ENCODE measurements at regions not wholly inside any gene's neighbourhood (a gene's known extent, or its start where the extent isn't known, plus 50 kb on each side); places are given as distances from the start of the nearest gene placed in this dataset.
"Not testable (repeated sequence)": the region's sequence is repeated elsewhere in the genome, so short reads cannot be mapped to it uniquely, and the experiment has no call there.

GRCh38 chr3:118530350-118530922 lies 504.2 kb downstream of the IGSF11 start:
- TF ChIP-seq CTCF (IDR thresholded peaks at IDR 0.05; ENCODE audit: control insufficient read depth, insufficient read depth, low read depth, low read length, missing control alignments), result no peak
- H3K4me3 ChIP-seq (ENCODE audit: control insufficient read depth, low read depth, low read length), result no peak overlapping the region
- DNase-seq (ENCODE audit: low read depth), result no peak

- H3K4me3 ChIP-seq (ENCODE audit: control insufficient read depth, low read depth, low read length); DNase-seq (ENCODE audit: low read depth): not testable (repeated sequence)
Observed at GRCh38 chr3:118530927-118531356, 503.7 kb downstream of the IGSF11 start.

DNA sequence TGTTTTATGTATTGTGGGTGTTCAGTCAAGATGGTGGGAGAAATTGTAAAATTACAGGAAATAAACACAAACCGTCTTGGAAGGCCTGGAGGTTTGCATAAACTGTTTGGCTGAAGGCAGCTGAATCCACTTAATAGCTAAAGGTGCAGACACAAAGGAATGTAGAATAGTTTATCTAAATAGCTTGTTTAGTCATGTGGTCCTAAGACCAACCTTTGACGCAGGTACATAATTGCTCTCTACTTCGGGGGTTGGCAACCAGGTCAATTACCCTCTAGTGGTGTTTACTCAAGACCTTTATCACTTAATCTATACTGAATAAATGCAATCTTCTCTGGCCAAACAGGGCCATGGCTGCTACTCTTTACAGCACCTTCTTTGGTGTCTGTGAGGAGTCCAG lies 502.8 kb downstream of the IGSF11 start:
- no peak for TF ChIP-seq CTCF (IDR thresholded peaks at IDR 0.05; ENCODE audit: control insufficient read depth, insufficient read depth, low read depth, low read length, missing control alignments)
- no peak overlapping the region for H3K4me3 ChIP-seq (ENCODE audit: control insufficient read depth, low read depth, low read length)
- DNase-seq (ENCODE audit: low read depth), result no peak

- no peak for DNase-seq (ENCODE audit: low read depth)
- no peak overlapping the region for H3K4me3 ChIP-seq (ENCODE audit: control insufficient read depth, low read depth, low read length)
- TF ChIP-seq CTCF (IDR thresholded peaks at IDR 0.05; ENCODE audit: control insufficient read depth, insufficient read depth, low read depth, low read length, missing control alignments), result no peak
Observed at GRCh38 chr3:118533676-118534075, 501.0 kb downstream of the IGSF11 start.

DNA sequence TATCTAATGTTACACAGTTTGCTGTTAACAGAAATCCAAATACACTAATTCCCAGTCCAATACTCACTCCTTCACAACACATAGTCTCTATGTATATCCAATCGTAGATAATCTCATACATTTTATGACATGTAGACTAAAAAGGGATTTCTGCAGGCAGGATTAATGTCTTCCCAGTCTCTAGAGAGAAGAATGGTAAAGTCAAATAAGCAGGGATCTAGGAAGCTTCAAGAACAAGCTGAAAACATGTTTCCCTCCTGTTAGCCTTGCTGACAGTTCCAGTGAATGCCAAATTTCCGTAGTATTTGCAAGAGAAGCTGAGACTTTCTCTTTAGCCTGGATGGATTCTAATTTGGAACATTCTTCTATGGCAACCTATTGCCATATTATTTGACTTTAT lies 500.1 kb downstream of the IGSF11 start:
- H3K4me3 ChIP-seq (ENCODE audit: control insufficient read depth, low read depth, low read length), result no peak overlapping the region
- DNase-seq (ENCODE audit: low read depth), result no peak
- no peak for TF ChIP-seq CTCF (IDR thresholded peaks at IDR 0.05; ENCODE audit: control insufficient read depth, insufficient read depth, low read depth, low read length, missing control alignments)

DNA sequence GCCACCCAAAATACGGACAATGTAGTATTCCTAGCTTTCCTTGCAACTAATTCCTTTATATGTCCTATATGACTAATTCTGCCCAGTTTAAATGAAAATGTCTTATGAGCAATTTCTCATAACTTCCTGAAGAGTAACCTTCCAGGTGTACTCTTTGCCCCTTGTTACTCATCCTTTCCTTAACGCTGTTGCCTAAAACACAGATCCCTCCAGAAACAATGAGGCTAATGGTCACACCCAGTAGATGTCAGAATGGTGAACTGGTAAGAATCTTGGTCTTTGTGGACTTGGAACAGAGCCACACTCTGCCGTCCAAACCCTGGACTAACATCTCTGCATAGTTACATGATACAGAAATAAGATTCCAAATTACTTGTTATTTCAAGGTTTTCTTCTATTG lies 497.9 kb downstream of the IGSF11 start:
- TF ChIP-seq CTCF (IDR thresholded peaks at IDR 0.05; ENCODE audit: control insufficient read depth, insufficient read depth, low read depth, low read length, missing control alignments), result no peak
- no peak overlapping the region for H3K4me3 ChIP-seq (ENCODE audit: control insufficient read depth, low read depth, low read length)
- no peak for DNase-seq (ENCODE audit: low read depth)

DNA sequence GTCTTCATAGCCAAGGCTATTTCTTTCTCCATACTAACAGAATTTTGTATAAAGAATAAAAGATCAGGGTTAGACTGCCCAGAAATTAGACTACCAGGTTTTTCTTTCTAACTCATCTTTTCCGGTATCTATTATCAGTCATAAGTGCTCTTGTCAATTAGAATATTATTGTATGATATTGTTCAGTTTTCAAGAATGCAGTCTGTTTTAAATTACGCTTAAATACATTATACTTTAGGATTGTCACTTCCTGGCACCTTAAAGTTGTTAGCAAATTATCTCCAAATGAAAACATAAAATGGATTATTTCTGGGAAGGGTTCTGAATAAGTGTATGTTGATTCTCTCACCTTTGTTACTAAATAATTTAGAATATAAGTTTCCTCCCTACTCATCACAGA lies 497.2 kb downstream of the IGSF11 start:
- no peak overlapping the region for H3K4me3 ChIP-seq (ENCODE audit: control insufficient read depth, low read depth, low read length)
- no peak for TF ChIP-seq CTCF (IDR thresholded peaks at IDR 0.05; ENCODE audit: control insufficient read depth, insufficient read depth, low read depth, low read length, missing control alignments)
- DNase-seq (ENCODE audit: low read depth), result no peak
